GM10266 (cell line): ENCODE measurements at regions not wholly inside any gene's neighbourhood (a gene's known extent, or its start where the extent isn't known, plus 50 kb on each side); places are given as distances from the start of the nearest gene placed in this dataset.
A peak's percentile ranks its signal among the peaks of the same experiment; 100 is the strongest.

ENCODE experiments used
- DNase-seq: peaks from one replicate; pipeline ENCODE4 v3.0.0; 2012; ENCODE audit errors: extremely low spot score
- TF ChIP-seq, protein P1 (sequence below): IDR thresholded peaks from 2 replicates; pipeline ENCODE4 v1.5.1; 2012; ENCODE audit warnings: mild to moderate bottlenecking, low read depth; ENCODE audit not compliant: control insufficient read depth, insufficient read depth; ENCODE audit errors: missing control alignments

DNA sequence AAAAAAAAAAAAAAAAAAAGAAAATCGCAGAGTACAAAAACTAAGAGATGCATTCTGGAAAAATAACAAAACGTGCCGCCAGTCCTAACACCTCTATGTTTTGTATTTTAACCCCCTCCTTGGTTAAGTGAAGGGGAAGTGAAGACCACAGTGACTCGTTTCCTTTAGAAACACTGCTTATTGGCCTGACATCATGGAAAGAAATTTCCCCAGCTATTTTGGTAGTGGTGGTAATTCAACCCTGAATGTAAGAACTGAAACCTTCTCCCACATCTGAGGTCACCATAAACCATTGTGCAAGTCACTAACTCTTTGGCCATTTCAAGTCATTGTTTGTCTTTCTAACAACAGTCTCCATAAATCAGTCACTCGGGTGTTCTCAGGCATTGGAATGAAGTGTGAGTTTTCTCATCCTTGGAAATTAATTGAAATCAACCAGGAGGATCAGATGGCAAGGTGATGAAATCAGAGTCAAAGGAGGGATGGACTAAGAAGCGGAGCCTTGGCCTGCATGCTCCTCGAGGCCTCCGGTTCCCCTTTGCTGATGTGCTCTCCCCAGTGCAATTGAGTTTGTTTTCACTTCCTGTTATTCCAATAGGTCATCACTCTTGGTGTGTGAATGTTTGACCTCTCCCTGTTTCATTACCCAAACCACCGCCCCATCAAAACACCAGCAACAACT lies 443.9 kb downstream of the FGF9 start:
- TF ChIP-seq, protein P1, sequence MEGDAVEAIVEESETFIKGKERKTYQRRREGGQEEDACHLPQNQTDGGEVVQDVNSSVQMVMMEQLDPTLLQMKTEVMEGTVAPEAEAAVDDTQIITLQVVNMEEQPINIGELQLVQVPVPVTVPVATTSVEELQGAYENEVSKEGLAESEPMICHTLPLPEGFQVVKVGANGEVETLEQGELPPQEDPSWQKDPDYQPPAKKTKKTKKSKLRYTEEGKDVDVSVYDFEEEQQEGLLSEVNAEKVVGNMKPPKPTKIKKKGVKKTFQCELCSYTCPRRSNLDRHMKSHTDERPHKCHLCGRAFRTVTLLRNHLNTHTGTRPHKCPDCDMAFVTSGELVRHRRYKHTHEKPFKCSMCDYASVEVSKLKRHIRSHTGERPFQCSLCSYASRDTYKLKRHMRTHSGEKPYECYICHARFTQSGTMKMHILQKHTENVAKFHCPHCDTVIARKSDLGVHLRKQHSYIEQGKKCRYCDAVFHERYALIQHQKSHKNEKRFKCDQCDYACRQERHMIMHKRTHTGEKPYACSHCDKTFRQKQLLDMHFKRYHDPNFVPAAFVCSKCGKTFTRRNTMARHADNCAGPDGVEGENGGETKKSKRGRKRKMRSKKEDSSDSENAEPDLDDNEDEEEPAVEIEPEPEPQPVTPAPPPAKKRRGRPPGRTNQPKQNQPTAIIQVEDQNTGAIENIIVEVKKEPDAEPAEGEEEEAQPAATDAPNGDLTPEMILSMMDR: no peak
- DNase-seq: peak; percentile 79

DNA sequence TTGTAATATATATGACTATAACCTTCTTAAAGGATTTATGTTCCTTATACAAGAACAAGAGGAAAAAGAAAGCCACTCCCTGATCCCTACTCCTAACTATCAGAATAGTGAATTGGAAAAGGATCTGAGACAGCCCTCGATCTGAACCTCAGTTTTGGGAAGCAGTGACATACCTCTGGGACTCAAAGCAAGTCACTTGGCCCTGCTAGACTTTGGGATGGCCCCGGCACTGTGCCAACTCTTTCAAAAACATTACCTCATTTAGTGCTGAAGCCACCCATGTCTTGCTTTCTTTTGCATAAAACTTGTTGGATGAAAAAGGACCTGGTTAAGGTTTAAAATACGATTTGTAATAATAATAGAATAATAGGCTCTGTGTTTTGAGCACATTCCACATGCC lies 447.3 kb downstream of the FGF9 start:
- TF ChIP-seq, protein P1: no peak
- DNase-seq: no peak

DNA sequence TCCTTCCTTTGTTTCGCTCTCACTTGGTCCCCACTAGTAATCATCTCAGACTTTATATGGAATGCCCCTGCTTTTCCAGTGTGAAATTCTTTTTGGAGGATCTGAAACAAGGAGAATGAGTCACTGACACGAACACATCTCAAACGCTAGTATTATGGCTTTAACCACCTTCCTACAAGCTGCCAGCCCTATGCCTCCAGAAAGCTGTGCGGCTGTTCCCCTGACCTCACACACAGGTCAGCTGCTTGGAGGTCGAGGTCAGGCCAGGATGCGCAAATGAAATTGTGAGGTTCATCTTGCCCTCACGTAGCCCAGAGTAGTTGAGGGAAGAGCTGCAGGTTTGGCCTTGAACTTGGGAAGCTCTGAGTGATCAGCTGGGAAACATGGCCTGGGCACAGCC lies 449.8 kb downstream of the FGF9 start:
- DNase-seq: no peak
- TF ChIP-seq, protein P1: no peak

- TF ChIP-seq, protein P1: no peak
- DNase-seq: peak; percentile 10
Measured at GRCh38 chr13:22121146-22121739, 450.4 kb downstream of the FGF9 start.

GRCh38 chr13:22126433-22127021 lies 455.7 kb downstream of the FGF9 start:
- peak; percentile 35 for DNase-seq

DNA sequence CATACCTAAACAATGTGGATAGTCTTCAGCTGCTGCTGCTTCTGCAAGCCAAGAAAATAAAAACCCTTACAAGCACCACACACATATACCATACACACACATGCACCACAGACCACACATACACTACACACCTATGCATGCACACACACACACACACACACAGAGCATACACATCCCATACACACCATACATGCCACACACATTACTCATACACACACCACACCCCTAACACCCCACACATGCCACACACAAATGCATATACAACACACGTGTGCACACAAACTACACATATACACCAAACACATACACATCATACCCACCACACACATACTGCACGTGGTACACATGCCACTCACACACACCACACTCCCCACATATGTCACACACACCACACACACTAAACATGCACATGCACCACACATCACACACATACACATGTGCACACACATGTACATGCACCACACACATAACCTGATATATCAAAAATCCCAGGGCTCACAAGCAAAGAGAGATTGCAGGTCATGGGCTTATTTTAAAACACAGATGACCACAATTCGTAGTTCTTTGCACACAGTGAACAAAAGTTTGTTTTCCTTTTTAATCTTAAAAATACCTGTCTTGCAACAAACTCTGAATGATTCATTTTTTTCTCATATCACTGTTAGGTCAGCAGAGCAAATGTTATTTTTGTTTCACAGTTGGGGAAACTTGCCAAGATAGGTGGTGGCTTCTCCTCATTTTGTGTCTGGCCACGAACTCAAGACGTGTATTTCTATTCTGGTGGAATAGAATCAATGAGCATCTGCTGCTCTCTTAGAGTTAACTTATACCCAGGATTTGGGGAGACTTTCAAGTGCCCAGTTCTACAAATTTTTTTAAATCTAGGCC lies 456.6 kb downstream of the FGF9 start:
- TF ChIP-seq, protein P1: no peak

More at GRCh38 chr13:22126433-22127021, 455.7 kb downstream of the FGF9 start:
- TF ChIP-seq, protein P1: no peak

More for the DNA sequence above, 456.6 kb downstream of the FGF9 start:
- DNase-seq: no peak
